ENCODE measurements at regions not wholly inside any gene's neighbourhood (a gene's known extent, or its start where the extent isn't known, plus 50 kb on each side); places are given as distances from the start of the nearest gene placed in this dataset.

GRCh38 chr5:58072300-58072965 lies 387.5 kb downstream of the PLK2 start:
- Histone ChIP-seq H2AFZ (peak overlapping the region; percentile 21), H3K4me3 (no peak overlapping the region), H3K4me1 (ENCODE audit: insufficient read depth) (peaks cover 24% of the 10 kb centered on the region), H4K20me1 (ENCODE audit: insufficient read depth, poor library complexity, severe bottlenecking) (no peaks in the 10 kb centered on the region), H3K36me3 (replicated peaks; ENCODE audit: insufficient read depth, low read depth) (no peaks in the 10 kb centered on the region), H3K4me2 (peak overlapping the region; percentile 60), H3K27ac (peak overlapping the region; percentile 6), H3K79me2 (no peaks in the 10 kb centered on the region), H3K27me3 (no peaks in the 10 kb centered on the region), H3K9me3 (ENCODE audit: low read depth) (no peaks in the 10 kb centered on the region), H3K9me2 (replicated peaks; ENCODE audit: insufficient read depth) (no peaks in the 10 kb centered on the region)
- TF ChIP-seq EZH2phosphoT487 (IDR thresholded peaks at IDR 0.05; ENCODE audit: low read depth, severe bottlenecking, unreplicated experiment) (no peak), CTCF (IDR thresholded peaks at IDR 0.05; ENCODE audit: poor library complexity) (no peak), EZH2 (IDR thresholded peaks at IDR 0.05; ENCODE audit: borderline replicate concordance) (no peak)
- no peak for DNase-seq (ENCODE audit: low spot score)
- WGBS (ENCODE audit: low lambda C conversion rate, missing lambda C conversion rate) = 51% methylated on average over 6 of the region's 6 CpGs

- H3K27ac ChIP-seq = peak overlapping the region; percentile 6
- WGBS (ENCODE audit: low lambda C conversion rate, missing lambda C conversion rate) = 70% methylated on average over 4 of the region's 4 CpGs
These were observed 388.3 kb downstream of the PLK2 start for GRCh38 chr5:58071566-58071965.

GRCh38 chr5:58069846-58070245 lies 390.0 kb downstream of the PLK2 start:
- H3K27me3 ChIP-seq = no peaks in the 10 kb centered on the region
- TF ChIP-seq EZH2phosphoT487 (IDR thresholded peaks at IDR 0.05; ENCODE audit: low read depth, severe bottlenecking, unreplicated experiment) (no peak), EZH2 (IDR thresholded peaks at IDR 0.05; ENCODE audit: borderline replicate concordance) (no peak), CTCF (IDR thresholded peaks at IDR 0.05; ENCODE audit: poor library complexity) (no peak)

More at GRCh38 chr5:58071566-58071965, 388.3 kb downstream of the PLK2 start:
- no peak overlapping the region for H3K4me3 ChIP-seq
- TF ChIP-seq EZH2 (IDR thresholded peaks at IDR 0.05; ENCODE audit: borderline replicate concordance) = no peak
- TF ChIP-seq CTCF (IDR thresholded peaks at IDR 0.05; ENCODE audit: poor library complexity) = no peak
- no peak for TF ChIP-seq EZH2phosphoT487 (IDR thresholded peaks at IDR 0.05; ENCODE audit: low read depth, severe bottlenecking, unreplicated experiment)
- no peaks in the 10 kb centered on the region for H3K9me2 ChIP-seq (replicated peaks; ENCODE audit: insufficient read depth)
- H4K20me1 ChIP-seq (ENCODE audit: insufficient read depth, poor library complexity, severe bottlenecking) = no peaks in the 10 kb centered on the region
- H3K36me3 ChIP-seq (replicated peaks; ENCODE audit: insufficient read depth, low read depth) = no peaks in the 10 kb centered on the region
- no peak overlapping the region for H2AFZ ChIP-seq
- H3K27me3 ChIP-seq = no peaks in the 10 kb centered on the region
- no peaks in the 10 kb centered on the region for H3K9me3 ChIP-seq (ENCODE audit: low read depth)
- H3K79me2 ChIP-seq = no peaks in the 10 kb centered on the region
- peaks cover 24% of the 10 kb centered on the region for H3K4me1 ChIP-seq (ENCODE audit: insufficient read depth)
- no peak overlapping the region for H3K4me2 ChIP-seq
- DNase-seq (ENCODE audit: low spot score) = no peak

More at GRCh38 chr5:58069846-58070245, 390.0 kb downstream of the PLK2 start:
- Histone ChIP-seq H3K9me2 (replicated peaks; ENCODE audit: insufficient read depth) (no peaks in the 10 kb centered on the region), H3K4me1 (ENCODE audit: insufficient read depth) (peaks cover 24% of the 10 kb centered on the region), H3K79me2 (no peaks in the 10 kb centered on the region), H3K4me2 (no peak overlapping the region), H2AFZ (no peak overlapping the region), H3K4me3 (no peak overlapping the region), H3K36me3 (replicated peaks; ENCODE audit: insufficient read depth, low read depth) (no peaks in the 10 kb centered on the region), H4K20me1 (ENCODE audit: insufficient read depth, poor library complexity, severe bottlenecking) (no peaks in the 10 kb centered on the region), H3K27ac (peak overlapping the region; percentile 66), H3K9me3 (ENCODE audit: low read depth) (no peaks in the 10 kb centered on the region)
- DNase-seq (ENCODE audit: low spot score) = peak; percentile 23
- 49% methylated on average over 4 of the region's 4 CpGs for WGBS (ENCODE audit: low lambda C conversion rate, missing lambda C conversion rate)

Measured in hepatocyte (in vitro differentiated cells).